SK-N-SH (cell line): ENCODE measurements at regions not wholly inside any gene's neighbourhood (a gene's known extent, or its start where the extent isn't known, plus 50 kb on each side); places are given as distances from the start of the nearest gene placed in this dataset.

Experiments used
- CTCF ChIA-PET: fragments of 300-600, 350-600 bp; formaldehyde crosslinking; extraction: SDS; loops from one replicate; lab custom pipeline; 2021; lab: Yijun Ruan, JAX
- POLR2A ChIA-PET: fragments of 350-600 bp; sonication (Branson Sonifier 250); formaldehyde crosslinking; extraction: SDS; loops from one replicate; lab custom pipeline; 2020; ENCODE audit warnings: antibody characterized with exemption, inconsistent platforms; lab: Yijun Ruan, JAX
- DNase-seq: peaks from one replicate; pipeline ENCODE4 v3.0.0; 2012
- H2AFZ ChIP-seq: fragments of 200-600 bp; sonication (generic); 2 replicates; pipeline ENCODE4 v1.8.1; 2016; ENCODE audit warnings: antibody characterized with exemption, mild to moderate bottlenecking, low read depth
- H3F3A ChIP-seq: fragments of 200-600 bp; sonication (generic); replicated peaks from 2 replicates; pipeline ENCODE3; 2016; ENCODE audit warnings: antibody characterized with exemption, mild to moderate bottlenecking; ENCODE audit not compliant: insufficient read depth
- H3K27ac ChIP-seq, 2 experiments: fragments of 200-500 bp in 1 of 2; fragments of 200-600 bp in 1 of 2; sonication (Bioruptor generic) in 1 of 2; sonication (generic), shearing (Covaris generic) in 1 of 2; 2 replicates each; pipeline versions ENCODE4 v1.5.1 to v1.6.1; 2014 to 2016; ENCODE audit warnings: low read depth in 2 of 2, inconsistent platforms in 1 of 2, low read length in 1 of 2, mild to moderate bottlenecking in 1 of 2, mixed read lengths in 1 of 2
- H3K27me3 ChIP-seq: fragments of 200-600 bp; sonication (generic), shearing (Covaris generic); 2 replicates; pipeline ENCODE4 v1.6.1; 2016; ENCODE audit warnings: mixed run types; ENCODE audit not compliant: insufficient read depth
- H3K36me3 ChIP-seq, 2 experiments: fragments of 200-500 bp in 1 of 2; fragments of 200-600 bp in 1 of 2; sonication (Bioruptor generic) in 1 of 2; sonication (generic) in 1 of 2; replicated peaks in 1 of 2; 2 replicates each; pipeline versions ENCODE3 to v1.5.1; 2014 to 2016; ENCODE audit warnings: low read length in 1 of 2, mild to moderate bottlenecking in 1 of 2; ENCODE audit not compliant: insufficient read depth in 2 of 2, control insufficient read depth in 1 of 2
- H3K4me1 ChIP-seq, 2 experiments: fragments of 200-500 bp in 1 of 2; fragments of 200-600 bp in 1 of 2; sonication (Bioruptor generic) in 1 of 2; sonication (generic), shearing (Covaris generic) in 1 of 2; 2 replicates each; pipeline versions ENCODE4 v1.5.1 to v1.6.1; 2014 to 2016; ENCODE audit warnings: low read depth in 1 of 2, low read length in 1 of 2, mixed run types in 1 of 2; ENCODE audit not compliant: insufficient read depth in 2 of 2, control insufficient read depth in 1 of 2
- H3K4me2 ChIP-seq: fragments of 200-600 bp; sonication (generic), shearing (Covaris generic); 2 replicates; pipeline ENCODE4 v1.6.1; 2017; ENCODE audit warnings: mixed run types
- H3K4me3 ChIP-seq, 2 experiments: fragments of 200-500 bp in 1 of 2; fragments of 200-600 bp in 1 of 2; sonication (Bioruptor generic) in 1 of 2; sonication (generic), shearing (Covaris generic) in 1 of 2; 2 replicates each; pipeline versions ENCODE4 v1.5.1 to v1.8.1; 2014 to 2016; ENCODE audit warnings: low read depth in 2 of 2, inconsistent platforms in 1 of 2, low read length in 1 of 2, mild to moderate bottlenecking in 1 of 2, mixed read lengths in 1 of 2, moderate library complexity in 1 of 2
- H3K79me2 ChIP-seq: fragments of 200-600 bp; sonication (generic); 2 replicates; pipeline ENCODE4 v1.8.1; 2017; ENCODE audit warnings: mild to moderate bottlenecking; ENCODE audit not compliant: insufficient read depth
- H3K9ac ChIP-seq: fragments of 200-600 bp; sonication (generic); 2 replicates; pipeline ENCODE4 v1.6.1; 2017; ENCODE audit warnings: mixed run types
- H3K9me2 ChIP-seq: fragments of 200-600 bp; sonication (generic); 2 replicates; pipeline ENCODE4 v1.6.1; 2017; ENCODE audit warnings: mixed run types
- H3K9me3 ChIP-seq: fragments of 200-600 bp; sonication (generic); 2 replicates; pipeline ENCODE4 v1.6.1; 2017; ENCODE audit warnings: mixed run types, mild to moderate bottlenecking, moderate library complexity
- H4K20me1 ChIP-seq: fragments of 200-600 bp; sonication (generic); 2 replicates; pipeline ENCODE4 v1.6.1; 2017; ENCODE audit warnings: mild to moderate bottlenecking, mixed run types; ENCODE audit not compliant: insufficient read depth
- CTCF ChIP-seq: fragments of 200-600 bp; sonication (generic); IDR thresholded peaks from 2 replicates; pipeline ENCODE4 v1.6.1; 2017; ENCODE audit warnings: antibody characterized with exemption, mild to moderate bottlenecking, moderate library complexity
- ELF1 ChIP-seq: IDR thresholded peaks from 2 replicates; pipeline ENCODE4 v1.4.0; 2012
- EP300 ChIP-seq, 2 experiments: IDR thresholded peaks; 2 replicates each; pipeline versions ENCODE4 v1.4.0 to v1.6.1; 2012; ENCODE audit warnings: borderline replicate concordance in 1 of 2, low read depth in 1 of 2, low read length in 1 of 2
- FOSL2 ChIP-seq: IDR thresholded peaks from 2 replicates; pipeline ENCODE4 v1.4.0; 2012; ENCODE audit warnings: low read depth, mild to moderate bottlenecking, moderate library complexity, borderline replicate concordance
- FOXJ3 ChIP-seq: sonication (generic); formaldehyde crosslinking; IDR thresholded peaks from 2 replicates; pipeline ENCODE4 v1.5.1; 2020; ENCODE audit warnings: mild to moderate bottlenecking, missing genetic modification reagents
- FOXM1 ChIP-seq: IDR thresholded peaks from 2 replicates; pipeline ENCODE4 v1.4.0; 2012; ENCODE audit warnings: low read depth, mild to moderate bottlenecking
- GABPA ChIP-seq: IDR thresholded peaks from 2 replicates; pipeline ENCODE4 v1.4.0; 2012; ENCODE audit warnings: low read depth, mild to moderate bottlenecking
- GATA2 ChIP-seq: sonication (generic); formaldehyde crosslinking; IDR thresholded peaks from 2 replicates; pipeline ENCODE4 v1.5.0; 2020; ENCODE audit warnings: mild to moderate bottlenecking, missing genetic modification reagents
- JUND ChIP-seq: IDR thresholded peaks from 2 replicates; pipeline ENCODE4 v1.4.0; 2012
- MXI1 ChIP-seq: IDR thresholded peaks from 2 replicates; pipeline ENCODE4 v1.6.1; 2012; ENCODE audit warnings: mild to moderate bottlenecking, low read depth, low read length, improper control_type of control experiment
- NFIC ChIP-seq: IDR thresholded peaks from 2 replicates; pipeline ENCODE4 v1.4.0; 2012; ENCODE audit warnings: borderline replicate concordance
- NRF1 ChIP-seq: IDR thresholded peaks from 2 replicates; pipeline ENCODE4 v1.6.1; 2012; ENCODE audit warnings: low read depth, mild to moderate bottlenecking, low read length
- POLR2AphosphoS5 ChIP-seq: IDR thresholded peaks from 2 replicates; pipeline ENCODE4 v1.6.1; 2012; ENCODE audit warnings: low read depth, low read length
- RAD21 ChIP-seq: IDR thresholded peaks from 2 replicates; pipeline ENCODE4 v1.6.1; 2012; ENCODE audit warnings: mild to moderate bottlenecking, low read length
- REST ChIP-seq: IDR thresholded peaks from 2 replicates; pipeline ENCODE4 v1.6.1; 2012; ENCODE audit warnings: mild to moderate bottlenecking, low read depth, low read length, moderate library complexity
- RXRA ChIP-seq: IDR thresholded peaks from 2 replicates; pipeline ENCODE4 v1.4.0; 2012; ENCODE audit warnings: low read depth, mild to moderate bottlenecking, borderline replicate concordance
- SIN3A ChIP-seq: IDR thresholded peaks from 2 replicates; pipeline ENCODE4 v1.6.1; 2012; ENCODE audit warnings: low read depth, mild to moderate bottlenecking, low read length, moderate library complexity, borderline replicate concordance
- SMC3 ChIP-seq: IDR thresholded peaks from 2 replicates; pipeline ENCODE4 v1.6.1; 2012; ENCODE audit warnings: low read depth, low read length, improper control_type of control experiment
- TCF12 ChIP-seq: IDR thresholded peaks from 2 replicates; pipeline ENCODE4 v1.4.0; 2012
- USF1 ChIP-seq: IDR thresholded peaks from 2 replicates; pipeline ENCODE4 v1.4.0; 2012; ENCODE audit warnings: low read depth, borderline replicate concordance
- YY1 ChIP-seq: IDR thresholded peaks from 2 replicates; pipeline ENCODE4 v1.4.0; 2012; ENCODE audit warnings: low read depth, mild to moderate bottlenecking
- ZBTB33 ChIP-seq: IDR thresholded peaks from 2 replicates; pipeline ENCODE4 v1.4.0; 2012; ENCODE audit warnings: low read depth, borderline replicate concordance
- WGBS: methylation state at CpG from one replicate; pipeline ENCODE4 v1.1.6; 2017; ENCODE audit warnings: low lambda C conversion rate; 5-methylcytosine and 5-hydroxymethylcytosine counted together

GRCh38 chr18:78857314-78858150 is 122.1 kb upstream of the SALL3 start (continued):
- no peak for TF ChIP-seq GATA2
- no peak for TF ChIP-seq ZBTB33
- no peak for TF ChIP-seq EP300 (IDR thresholded peaks at IDR 0.05; ENCODE audit: borderline replicate concordance in 1 of 2, low read depth in 1 of 2, low read length in 1 of 2)
- TF ChIP-seq FOXM1, result no peak
- no peak for TF ChIP-seq JUND

GRCh38 chr18:78859686-78860085 is 119.9 kb upstream of the SALL3 start:
- ChIA-PET CTCF (interaction anchor here (1.8 kb wide), 1 partner anchor 19 kb away, joined by 8 read pairs; no protein-coding TSS in a partner anchor), POLR2A (no interaction called here)
- Histone ChIP-seq H3K36me3 (no peaks in the 10 kb centered on the region), H3K9me2 (no peaks in the 10 kb centered on the region), H4K20me1 (no peaks in the 10 kb centered on the region), H2AFZ (no peak overlapping the region), H3K27me3 (peaks cover 66% of the 10 kb centered on the region), H3K4me3 (no peak overlapping the region), H3K4me2 (no peak overlapping the region), H3K27ac (no peak overlapping the region), H3F3A (no peaks in the 10 kb centered on the region), H3K9ac (no peak overlapping the region), H3K9me3 (no peaks in the 10 kb centered on the region), H3K4me1 (no peaks in the 10 kb centered on the region), H3K79me2 (no peaks in the 10 kb centered on the region)
- 16% methylated on average over 11 of the region's 11 CpGs for WGBS
- DNase-seq, result no peak
- TF ChIP-seq CTCF (no peak), RAD21 (no peak), REST (no peak), RXRA (no peak), USF1 (no peak), MXI1 (no peak), SMC3 (no peak), FOSL2 (no peak), SIN3A (no peak), NFIC (no peak), POLR2AphosphoS5 (no peak), YY1 (no peak), GABPA (no peak), TCF12 (no peak), GATA2 (no peak), FOXJ3 (CRISPR knock-in tag) (no peak), ELF1 (no peak), NRF1 (no peak)
